ENCODE measurements at regions not wholly inside any gene's neighbourhood (a gene's known extent, or its start where the extent isn't known, plus 50 kb on each side); places are given as distances from the start of the nearest gene placed in this dataset.

- no peak for TF ChIP-seq RELA (IDR thresholded peaks at IDR 0.05; ENCODE audit: borderline replicate concordance, partially characterized antibody)
- TF ChIP-seq CTCF (IDR thresholded peaks at IDR 0.05 in 2 of 3, conservative IDR thresholded peaks at IDR 0.05 in 1 of 3; ENCODE audit: control insufficient read depth in 2 of 3, extremely low read depth in 1 of 3, insufficient read depth in 1 of 3, low read depth in 3 of 3, low read length in 3 of 3), result no peak
Observed at GRCh38 chr1:199404191-199404590, 623.3 kb upstream of the NR5A2 start.
